IMR-90 (cell line): ENCODE measurements at regions not wholly inside any gene's neighbourhood (a gene's known extent, or its start where the extent isn't known, plus 50 kb on each side); places are given as distances from the start of the nearest gene placed in this dataset.

ENCODE experiments used
- BHLHE40 ChIP-seq: fragments of 150-350 bp; IDR thresholded peaks from 2 replicates; pipeline ENCODE4 v1.6.1; 2016; ENCODE audit warnings: mild to moderate bottlenecking, low read depth, low read length
- CEBPB ChIP-seq: IDR thresholded peaks from 2 replicates; pipeline ENCODE4 v1.6.1; 2012; ENCODE audit warnings: low read depth, low read length, improper control_type of control experiment
- CHD1 ChIP-seq: IDR thresholded peaks from 2 replicates; pipeline ENCODE4 v1.6.1; 2012; ENCODE audit warnings: low read depth, low read length, improper control_type of control experiment
- CTCF ChIP-seq: conservative IDR thresholded peaks from 2 replicates; pipeline ENCODE4 v1.5.1; 2012; ENCODE audit warnings: mild to moderate bottlenecking, low read depth, low read length, improper control_type of control experiment
- MAFK ChIP-seq: IDR thresholded peaks from 2 replicates; pipeline ENCODE4 v1.6.1; 2012; ENCODE audit warnings: low read depth, low read length, improper control_type of control experiment
- MAZ ChIP-seq: IDR thresholded peaks from 2 replicates; pipeline ENCODE4 v1.6.1; 2012; ENCODE audit warnings: low read depth, mild to moderate bottlenecking, low read length, improper control_type of control experiment, moderate library complexity, borderline replicate concordance
- MXI1 ChIP-seq: IDR thresholded peaks from 2 replicates; pipeline ENCODE4 v1.6.1; 2012; ENCODE audit warnings: low read depth, mild to moderate bottlenecking, low read length, moderate library complexity, borderline replicate concordance
- NFE2L2 ChIP-seq: fragments of 150-350 bp; IDR thresholded peaks from 2 replicates; pipeline ENCODE4 v1.6.1; 2016; ENCODE audit warnings: low read depth, mild to moderate bottlenecking, low read length
- POLR2A ChIP-seq: IDR thresholded peaks from 2 replicates; pipeline ENCODE4 v1.6.1; 2012; ENCODE audit warnings: mild to moderate bottlenecking, low read depth, low read length
- RAD21 ChIP-seq: IDR thresholded peaks from 2 replicates; pipeline ENCODE4 v1.6.1; 2012; ENCODE audit warnings: low read length, improper control_type of control experiment
- RCOR1 ChIP-seq: IDR thresholded peaks from 2 replicates; pipeline ENCODE4 v1.6.1; 2012; ENCODE audit warnings: mild to moderate bottlenecking, low read length, improper control_type of control experiment; ENCODE audit not compliant: insufficient replicate concordance
- RFX5 ChIP-seq: IDR thresholded peaks from 2 replicates; pipeline ENCODE4 v1.8.0; 2012; ENCODE audit warnings: low read depth, mild to moderate bottlenecking, low read length, moderate library complexity
- USF2 ChIP-seq: fragments of 150-350 bp; IDR thresholded peaks from 2 replicates; pipeline ENCODE4 v1.6.1; 2017; ENCODE audit warnings: mild to moderate bottlenecking, antibody characterized with exemption, low read length, low read depth

GRCh38 chr20:19110285-19110684 lies 102.2 kb upstream of the SLC24A3 start:
- no peak for TF ChIP-seq RAD21
- TF ChIP-seq CTCF = no peak
- TF ChIP-seq USF2 = no peak
- TF ChIP-seq POLR2A = no peak
- no peak for TF ChIP-seq MAFK
- no peak for TF ChIP-seq BHLHE40
- no peak for TF ChIP-seq RCOR1
- no peak for TF ChIP-seq MXI1
- TF ChIP-seq CHD1 = no peak
- no peak for TF ChIP-seq MAZ
- no peak for TF ChIP-seq RFX5
- no peak for TF ChIP-seq NFE2L2
- TF ChIP-seq CEBPB = no peak
